SKM-1 (cell line): ENCODE measurements at regions not wholly inside any gene's neighbourhood (a gene's known extent, or its start where the extent isn't known, plus 50 kb on each side); places are given as distances from the start of the nearest gene placed in this dataset.

ENCODE experiments used
- DNase-seq: peaks from one replicate; lab custom pipeline; 2025; ENCODE audit not compliant: unreplicated experiment; lab: John Stamatoyannopoulos, UW

GRCh38 chr13:22168437-22169190 is 497.7 kb downstream of the FGF9 start:
- DNase-seq = no peak

DNA sequence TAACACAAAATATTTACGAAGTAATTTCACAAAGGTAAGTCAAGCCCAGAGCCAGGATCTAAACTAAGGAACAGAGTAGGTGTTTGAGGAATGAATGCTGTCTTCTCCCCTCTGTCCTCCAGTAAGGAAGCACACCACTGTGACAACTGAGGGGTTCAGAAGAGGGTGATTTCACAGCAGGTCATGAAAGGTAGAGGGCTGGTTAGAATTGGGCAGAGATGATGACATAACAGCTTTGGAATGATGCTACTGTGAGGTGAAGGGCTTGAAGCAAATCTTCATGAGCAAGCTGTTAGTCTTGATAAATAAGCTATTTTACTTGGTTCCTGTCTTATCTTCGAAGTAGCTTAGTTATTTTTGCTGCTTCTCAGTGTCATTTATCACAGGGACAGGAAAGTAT is 498.6 kb downstream of the FGF9 start:
- no peak for DNase-seq

GRCh38 chr13:22173610-22174009 is 502.7 kb downstream of the FGF9 start:
- DNase-seq = no peak

DNA sequence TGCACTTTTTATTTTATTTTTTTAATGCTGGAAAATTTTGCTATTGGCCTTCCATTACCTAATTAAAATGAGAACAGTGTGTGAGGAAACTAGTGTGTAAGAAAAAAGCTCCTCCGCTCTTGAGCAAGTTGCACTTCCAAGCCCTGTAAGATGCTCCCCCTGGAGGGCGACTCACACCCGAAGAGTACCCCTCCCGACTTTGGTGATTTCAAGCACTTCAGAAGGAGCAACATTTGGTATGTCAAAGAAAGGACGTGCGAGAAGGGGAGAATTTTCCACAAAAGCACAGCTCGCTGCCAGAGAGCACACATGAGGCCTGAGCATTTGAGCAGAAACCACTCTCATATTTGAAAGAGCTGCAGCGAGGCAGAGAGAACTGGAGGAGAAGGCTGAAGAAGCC is 504.4 kb downstream of the FGF9 start:
- DNase-seq = no peak

GRCh38 chr13:22175815-22176214 is 504.9 kb downstream of the FGF9 start:
- DNase-seq = no peak

GRCh38 chr13:22176968-22177520 is 506.2 kb downstream of the FGF9 start:
- no peak for DNase-seq

- DNase-seq = no peak
These were observed 508.0 kb downstream of the FGF9 start for GRCh38 chr13:22178878-22179277.

DNA sequence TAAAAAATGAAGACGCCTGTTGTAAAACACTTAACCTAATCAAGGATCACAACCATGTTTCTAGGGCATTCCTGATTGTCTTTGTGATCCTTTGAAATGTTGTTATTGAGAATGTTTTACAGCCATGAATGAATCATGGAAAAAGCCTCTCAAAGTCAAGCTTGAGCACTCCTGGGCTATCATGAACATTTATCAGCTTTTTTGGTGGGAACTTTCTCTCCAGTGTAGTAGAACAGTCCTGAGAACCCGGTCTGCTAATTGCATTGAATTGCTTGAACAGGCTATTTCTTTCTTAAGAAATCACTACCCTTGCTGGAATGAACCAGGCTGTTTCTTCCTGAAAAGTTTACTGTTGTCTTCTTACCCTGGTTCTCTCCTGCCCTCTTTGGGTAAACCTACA is 516.5 kb downstream of the FGF9 start:
- no peak for DNase-seq

DNA sequence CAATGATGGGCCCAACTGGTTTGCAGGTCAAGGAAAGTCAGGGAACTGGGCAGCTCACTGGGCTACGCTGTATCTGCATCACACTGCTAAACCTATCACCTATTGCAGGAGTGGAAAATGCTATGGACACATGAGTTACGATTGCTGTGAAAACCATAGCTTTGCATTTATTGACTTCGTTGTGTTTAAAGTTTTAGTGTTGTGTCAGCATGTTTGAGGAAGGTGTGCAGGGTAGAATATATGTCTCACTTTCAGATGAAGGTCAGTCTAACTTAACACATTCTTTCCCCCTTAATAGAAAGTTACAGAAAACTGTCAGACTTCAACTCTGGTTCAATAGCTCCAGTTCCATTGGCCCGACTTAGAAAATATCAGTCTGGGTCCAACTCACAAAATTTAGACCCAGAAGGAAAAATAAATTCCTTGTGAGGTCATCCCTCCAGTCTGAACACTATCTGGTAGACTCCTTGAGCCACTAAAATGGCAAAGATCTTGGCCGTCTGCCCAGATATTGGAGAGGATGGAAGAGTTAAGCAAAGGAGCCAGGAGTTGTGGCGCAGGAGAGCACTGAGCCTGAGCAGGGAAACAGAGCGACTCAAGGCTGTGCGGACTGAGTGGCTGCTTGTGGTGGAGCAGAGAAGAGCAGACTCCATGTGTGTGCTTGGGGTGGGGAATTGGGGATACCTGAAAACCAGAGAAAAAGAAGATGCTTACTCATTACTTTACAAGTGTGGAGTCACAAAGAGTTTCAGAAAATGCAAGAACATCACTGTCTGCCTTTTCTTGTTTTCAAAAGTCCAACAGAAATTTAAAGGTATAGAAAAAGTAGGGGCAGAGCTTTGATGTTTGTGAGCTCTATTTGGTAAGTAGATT is 518.5 kb downstream of the FGF9 start:
- no peak for DNase-seq

DNA sequence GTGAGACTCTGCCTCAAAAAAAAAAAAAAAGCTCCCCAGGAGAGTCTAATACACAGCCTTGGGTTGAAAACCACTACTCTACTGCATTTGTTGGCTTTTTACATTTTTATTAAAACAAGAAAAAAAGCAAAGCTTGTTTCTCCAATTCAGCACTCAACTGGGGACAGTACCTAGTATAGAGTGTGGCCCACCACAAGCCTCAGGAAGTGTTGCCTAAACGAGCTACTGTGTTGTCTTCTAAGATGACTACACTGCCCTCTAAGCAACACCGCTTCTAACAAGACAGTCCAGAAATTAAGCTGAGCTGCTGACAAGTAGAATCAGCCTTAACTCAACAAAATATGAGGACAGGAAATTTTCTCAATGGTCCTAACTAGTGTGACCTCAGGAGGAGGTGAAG is 522.2 kb downstream of the FGF9 start:
- DNase-seq = no peak

- DNase-seq = no peak
These were observed 523.4 kb downstream of the FGF9 start for GRCh38 chr13:22194106-22194805.

GRCh38 chr13:22195726-22196125 is 524.9 kb downstream of the FGF9 start:
- no peak for DNase-seq

DNA sequence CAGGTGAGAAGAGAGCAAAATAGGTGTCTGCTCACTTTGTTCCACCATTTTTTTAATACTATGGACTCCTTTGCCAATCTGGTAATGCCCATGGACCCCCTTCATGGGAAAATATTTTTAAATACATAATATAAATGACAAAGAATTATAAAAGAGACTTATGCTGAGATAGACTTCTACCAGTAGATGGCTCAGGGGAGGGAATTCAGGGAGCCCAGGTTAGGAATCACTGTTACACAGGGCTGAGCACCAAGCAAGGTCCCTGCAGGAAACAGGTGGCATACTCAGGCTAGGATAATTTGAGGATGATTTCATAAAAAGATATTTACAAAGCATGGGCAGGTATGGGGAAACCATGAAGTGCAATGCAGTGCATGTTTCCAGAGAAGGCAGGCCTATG is 525.9 kb downstream of the FGF9 start:
- no peak for DNase-seq

DNA sequence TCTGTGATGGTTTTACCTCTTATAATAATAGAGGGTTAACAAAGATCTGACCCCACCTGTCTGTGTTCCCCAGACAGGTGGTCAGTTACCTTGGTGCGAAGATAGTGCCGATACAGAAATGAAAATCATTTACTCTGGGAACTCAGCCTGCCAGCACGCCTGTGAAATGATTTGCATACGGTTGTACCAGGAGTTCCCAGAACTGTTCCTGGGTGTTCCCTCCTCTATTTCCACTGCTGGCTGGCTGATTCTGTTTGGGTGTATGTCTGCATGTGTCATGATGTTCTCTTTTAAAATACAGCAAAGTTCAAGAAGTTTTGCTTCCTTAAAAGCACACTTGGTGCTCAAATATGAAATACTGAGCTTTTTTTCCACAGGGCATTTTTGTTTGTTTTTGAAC is 527.1 kb downstream of the FGF9 start:
- no peak for DNase-seq

GRCh38 chr13:22198641-22199217 is 527.9 kb downstream of the FGF9 start:
- DNase-seq = no peak

- no peak for DNase-seq
These were observed 529.6 kb downstream of the FGF9 start for GRCh38 chr13:22200440-22200839.

- DNase-seq = no peak
These were observed 530.6 kb downstream of the FGF9 start for GRCh38 chr13:22201375-22201925.

DNA sequence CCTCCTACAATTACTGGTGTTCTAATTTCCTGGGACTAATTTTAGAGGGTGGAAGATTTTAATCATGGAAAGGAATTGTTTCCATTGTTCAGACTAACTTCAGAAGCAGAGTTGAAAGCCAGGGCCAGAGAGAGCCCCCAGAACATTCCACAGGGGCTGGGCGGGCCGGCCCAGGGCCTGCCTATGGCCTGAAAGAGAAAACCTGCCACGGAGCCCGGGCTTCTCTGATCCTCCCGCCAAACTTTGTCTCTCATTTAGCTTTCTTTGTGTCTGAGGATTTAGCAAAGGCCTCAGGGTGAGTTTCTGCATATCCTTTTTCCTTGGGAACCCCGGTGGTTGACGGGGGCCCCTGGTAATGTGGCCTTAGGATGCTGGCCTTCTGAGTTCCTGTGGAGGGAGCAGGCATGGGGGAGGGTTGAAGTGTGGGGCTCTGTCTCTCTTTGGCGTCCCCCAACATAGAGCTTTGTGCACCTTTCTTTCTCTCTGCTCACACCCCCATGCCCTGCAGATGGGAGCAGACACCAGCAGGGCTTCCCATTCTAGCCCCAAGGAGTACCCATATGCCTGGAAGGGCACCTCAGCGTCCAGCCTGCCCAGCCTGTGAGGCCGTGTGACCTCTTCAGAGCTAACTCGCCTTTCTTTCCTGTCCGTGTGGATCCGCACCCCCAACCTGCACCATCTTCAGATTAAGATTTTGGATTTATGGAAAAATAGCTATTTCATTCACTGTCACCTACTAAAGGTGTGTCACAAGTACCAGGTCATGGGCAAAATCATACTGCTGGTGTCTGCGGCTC is 539.5 kb downstream of the FGF9 start:
- DNase-seq = no peak

GRCh38 chr13:22211876-22212275 is 541.0 kb downstream of the FGF9 start:
- no peak for DNase-seq

DNA sequence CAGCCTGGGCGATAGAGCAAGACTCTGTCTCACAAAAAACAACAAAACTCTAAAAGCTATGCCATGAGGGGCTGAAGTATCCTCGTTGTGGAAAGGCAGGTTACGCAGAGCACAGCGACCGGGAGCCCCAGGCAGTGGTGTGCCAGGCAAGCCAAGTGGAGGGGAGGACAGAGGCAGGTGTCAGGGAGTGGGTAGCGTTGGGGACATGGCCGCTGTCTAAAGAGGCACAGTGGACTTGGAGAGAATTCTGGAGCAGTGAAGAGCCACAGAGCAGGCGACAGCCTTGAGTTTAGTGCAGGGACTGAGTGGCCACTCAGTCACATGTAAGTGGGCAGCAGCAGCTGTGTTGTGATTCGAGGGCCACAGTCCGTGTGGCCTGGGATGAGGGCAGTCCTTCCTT is 541.7 kb downstream of the FGF9 start:
- no peak for DNase-seq
